ENCODE measurements at regions not wholly inside any gene's neighbourhood (a gene's known extent, or its start where the extent isn't known, plus 50 kb on each side); places are given as distances from the start of the nearest gene placed in this dataset.

- TF ChIP-seq CTCF (IDR thresholded peaks at IDR 0.05; ENCODE audit: low read depth, low read length): no peak
- no peak for DNase-seq (ENCODE audit: low read depth, low spot score)
- H3K4me3 ChIP-seq (ENCODE audit: low read depth, low read length): no peak overlapping the region
- in situ Hi-C loops (cut with HindIII; ENCODE audit: low sequenced_read_pairs): no loop called here
Observed at GRCh38 chr18:47484068-47484467, 232.6 kb upstream of the SKOR2 start.

DNA sequence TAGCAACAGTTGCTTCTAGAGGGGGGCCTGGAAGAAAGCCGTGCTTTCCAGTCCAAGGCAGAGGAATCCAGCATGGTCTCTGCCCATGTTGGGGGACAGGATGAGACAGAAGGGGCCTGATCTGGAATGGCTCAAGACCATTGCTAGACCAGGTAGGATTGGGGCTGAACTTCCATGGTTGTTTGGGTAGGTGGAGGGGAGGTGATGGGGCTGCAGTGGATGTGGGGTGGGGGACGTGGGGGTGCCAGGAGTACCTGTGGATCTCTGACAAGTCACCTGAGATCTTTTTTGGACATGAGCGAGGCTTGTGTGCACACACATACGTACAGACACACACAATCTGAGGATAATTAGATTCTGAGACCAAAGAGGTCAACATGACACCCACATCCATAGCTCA is 228.7 kb upstream of the SKOR2 start:
- in situ Hi-C loops (cut with HindIII; ENCODE audit: low sequenced_read_pairs): no loop called here

DNA sequence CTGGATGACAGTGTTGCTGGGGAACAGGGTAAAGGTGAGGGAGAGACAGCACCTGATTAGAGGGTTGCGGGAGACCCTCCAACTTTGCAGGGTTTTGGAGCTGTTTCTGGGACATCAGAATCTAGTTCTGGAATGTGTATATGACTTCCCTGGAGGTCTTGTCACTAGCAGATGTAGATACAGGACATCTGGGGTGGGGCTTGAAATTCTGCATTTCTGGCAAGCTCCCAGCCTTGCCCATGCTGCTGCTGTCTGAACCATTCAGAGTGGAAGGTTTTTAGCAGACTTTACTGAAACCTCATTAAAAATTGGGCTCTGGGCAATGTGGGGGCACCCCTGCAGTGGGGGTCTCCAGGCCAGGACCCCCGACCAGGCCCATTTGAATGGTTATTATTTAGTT is 220.3 kb upstream of the SKOR2 start:
- no peak for DNase-seq (ENCODE audit: low read depth, low spot score)
- no peak for TF ChIP-seq CTCF (IDR thresholded peaks at IDR 0.05; ENCODE audit: low read depth, low read length)
- in situ Hi-C loops (cut with HindIII; ENCODE audit: low sequenced_read_pairs): no loop called here
- no peak overlapping the region for H3K4me3 ChIP-seq (ENCODE audit: low read depth, low read length)

More for the DNA sequence above, 228.7 kb upstream of the SKOR2 start:
- H3K4me3 ChIP-seq (ENCODE audit: low read depth, low read length): no peak overlapping the region
- no peak for DNase-seq (ENCODE audit: low read depth, low spot score)
- TF ChIP-seq CTCF (IDR thresholded peaks at IDR 0.05; ENCODE audit: low read depth, low read length): no peak

DNA sequence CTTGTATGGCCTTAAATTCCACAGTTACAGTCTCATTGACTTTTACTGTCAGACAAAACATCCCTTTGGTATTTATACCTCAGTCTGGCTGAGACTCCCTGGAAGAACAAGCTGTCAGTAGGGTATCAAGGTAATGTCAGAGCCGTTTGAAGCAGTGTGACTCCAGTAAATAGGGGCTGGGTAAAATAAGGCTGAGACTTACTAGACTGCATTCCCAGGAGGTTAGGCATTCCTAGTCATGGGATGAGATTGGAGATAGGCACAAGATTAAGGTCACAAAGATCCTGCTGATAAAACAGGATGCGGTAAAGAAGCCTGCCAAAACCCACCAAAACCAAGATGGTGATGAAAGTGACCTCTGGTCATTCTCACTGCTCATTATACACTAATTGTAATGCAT is 219.5 kb upstream of the SKOR2 start:
- TF ChIP-seq CTCF (IDR thresholded peaks at IDR 0.05; ENCODE audit: low read depth, low read length): no peak
- no peak overlapping the region for H3K4me3 ChIP-seq (ENCODE audit: low read depth, low read length)
- in situ Hi-C loops (cut with HindIII; ENCODE audit: low sequenced_read_pairs): no loop called here
- DNase-seq (ENCODE audit: low read depth, low spot score): no peak

GRCh38 chr18:47469576-47469975 is 218.1 kb upstream of the SKOR2 start:
- DNase-seq (ENCODE audit: low read depth, low spot score): no peak
- H3K4me3 ChIP-seq (ENCODE audit: low read depth, low read length): no peak overlapping the region
- in situ Hi-C loops (cut with HindIII; ENCODE audit: low sequenced_read_pairs): no loop called here
- TF ChIP-seq CTCF (IDR thresholded peaks at IDR 0.05; ENCODE audit: low read depth, low read length): no peak

GRCh38 chr18:47461977-47462376 is 210.5 kb upstream of the SKOR2 start:
- no peak for DNase-seq (ENCODE audit: low read depth, low spot score)
- in situ Hi-C loops (cut with HindIII; ENCODE audit: low sequenced_read_pairs): no loop called here
- TF ChIP-seq CTCF (IDR thresholded peaks at IDR 0.05; ENCODE audit: low read depth, low read length): no peak
- H3K4me3 ChIP-seq (ENCODE audit: low read depth, low read length): no peak overlapping the region

GRCh38 chr18:47461406-47461948 is 210.0 kb upstream of the SKOR2 start:
- H3K4me3 ChIP-seq (ENCODE audit: low read depth, low read length): no peak overlapping the region
- no peak for TF ChIP-seq CTCF (IDR thresholded peaks at IDR 0.05; ENCODE audit: low read depth, low read length)
- in situ Hi-C loops (cut with HindIII; ENCODE audit: low sequenced_read_pairs): no loop called here
- no peak for DNase-seq (ENCODE audit: low read depth, low spot score)
